ENCODE measurements at regions not wholly inside any gene's neighbourhood (a gene's known extent, or its start where the extent isn't known, plus 50 kb on each side); places are given as distances from the start of the nearest gene placed in this dataset.

DNA sequence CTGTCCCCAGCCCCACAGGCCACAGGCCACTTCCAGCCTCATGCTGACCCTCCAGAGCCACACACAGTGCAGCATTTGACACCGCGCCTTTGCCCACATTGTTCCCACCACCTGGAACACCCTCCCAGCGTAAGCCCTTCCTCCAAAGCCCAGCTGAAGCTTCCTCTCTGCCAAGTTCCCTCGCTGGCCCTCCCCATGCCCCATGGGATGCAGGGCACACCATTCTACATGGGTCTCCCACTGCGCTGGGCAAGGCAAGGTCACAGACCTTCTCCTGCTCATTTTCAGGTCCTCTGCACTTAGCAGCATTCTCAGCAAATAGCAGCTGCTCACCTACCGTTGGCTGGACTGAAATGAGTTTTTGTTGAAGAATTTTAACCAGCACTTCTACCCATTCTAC lies 455.5 kb downstream of the EIPR1 start:
- H3K27me3 ChIP-seq (ENCODE audit: control insufficient read depth, insufficient read depth, low read length) = no peaks in the 10 kb centered on the region
- no peaks in the 10 kb centered on the region for H3K36me3 ChIP-seq (ENCODE audit: control insufficient read depth, insufficient read depth, low read length)
- H3K4me3 ChIP-seq (ENCODE audit: low read depth, low read length) = no peak overlapping the region
- TF ChIP-seq, protein P1, sequence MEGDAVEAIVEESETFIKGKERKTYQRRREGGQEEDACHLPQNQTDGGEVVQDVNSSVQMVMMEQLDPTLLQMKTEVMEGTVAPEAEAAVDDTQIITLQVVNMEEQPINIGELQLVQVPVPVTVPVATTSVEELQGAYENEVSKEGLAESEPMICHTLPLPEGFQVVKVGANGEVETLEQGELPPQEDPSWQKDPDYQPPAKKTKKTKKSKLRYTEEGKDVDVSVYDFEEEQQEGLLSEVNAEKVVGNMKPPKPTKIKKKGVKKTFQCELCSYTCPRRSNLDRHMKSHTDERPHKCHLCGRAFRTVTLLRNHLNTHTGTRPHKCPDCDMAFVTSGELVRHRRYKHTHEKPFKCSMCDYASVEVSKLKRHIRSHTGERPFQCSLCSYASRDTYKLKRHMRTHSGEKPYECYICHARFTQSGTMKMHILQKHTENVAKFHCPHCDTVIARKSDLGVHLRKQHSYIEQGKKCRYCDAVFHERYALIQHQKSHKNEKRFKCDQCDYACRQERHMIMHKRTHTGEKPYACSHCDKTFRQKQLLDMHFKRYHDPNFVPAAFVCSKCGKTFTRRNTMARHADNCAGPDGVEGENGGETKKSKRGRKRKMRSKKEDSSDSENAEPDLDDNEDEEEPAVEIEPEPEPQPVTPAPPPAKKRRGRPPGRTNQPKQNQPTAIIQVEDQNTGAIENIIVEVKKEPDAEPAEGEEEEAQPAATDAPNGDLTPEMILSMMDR (IDR thresholded peaks at IDR 0.05; ENCODE audit: insufficient read depth, low read length, poor library complexity, severe bottlenecking) = no peak
- DNase-seq (ENCODE audit: low read depth) = no peak

DNA sequence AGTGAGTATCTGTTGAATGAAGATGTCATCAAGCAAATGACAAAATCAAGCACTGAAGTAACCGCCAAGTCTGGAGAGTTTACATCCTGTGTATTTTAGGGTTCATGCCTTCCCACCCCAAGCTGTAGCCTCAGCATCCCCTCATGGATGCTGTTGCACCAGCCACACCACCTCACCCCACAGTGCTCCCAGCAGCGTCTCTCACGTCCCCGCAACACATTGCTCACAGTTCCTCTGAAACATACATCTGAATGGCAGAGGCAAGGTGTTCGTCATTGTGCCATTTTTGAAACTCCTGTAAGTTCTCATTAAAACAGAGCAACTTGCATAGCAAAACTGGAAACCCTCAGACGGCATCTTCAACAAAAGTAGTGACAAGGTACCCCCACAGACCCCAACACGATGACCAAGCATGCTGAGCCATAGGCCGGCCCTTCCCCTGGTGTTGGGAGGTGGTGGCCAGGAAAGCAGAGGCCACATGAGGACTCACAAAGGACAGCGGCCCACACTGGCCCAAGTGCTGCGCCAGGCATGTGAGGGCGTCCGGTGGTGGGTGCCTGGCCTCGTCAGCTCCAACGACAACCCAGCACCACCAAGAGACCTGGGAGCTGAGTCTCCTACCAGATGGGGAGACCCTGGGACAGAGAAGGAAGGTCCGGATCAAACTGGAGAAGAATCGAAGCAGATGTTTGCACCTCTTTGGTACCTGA lies 456.5 kb downstream of the EIPR1 start:
- TF ChIP-seq, protein P1 (IDR thresholded peaks at IDR 0.05; ENCODE audit: insufficient read depth, low read length, poor library complexity, severe bottlenecking) = no peak
- no peak overlapping the region for H3K4me3 ChIP-seq (ENCODE audit: low read depth, low read length)
- H3K36me3 ChIP-seq (ENCODE audit: control insufficient read depth, insufficient read depth, low read length) = no peaks in the 10 kb centered on the region
- no peak for DNase-seq (ENCODE audit: low read depth)
- no peaks in the 10 kb centered on the region for H3K27me3 ChIP-seq (ENCODE audit: control insufficient read depth, insufficient read depth, low read length)

DNA sequence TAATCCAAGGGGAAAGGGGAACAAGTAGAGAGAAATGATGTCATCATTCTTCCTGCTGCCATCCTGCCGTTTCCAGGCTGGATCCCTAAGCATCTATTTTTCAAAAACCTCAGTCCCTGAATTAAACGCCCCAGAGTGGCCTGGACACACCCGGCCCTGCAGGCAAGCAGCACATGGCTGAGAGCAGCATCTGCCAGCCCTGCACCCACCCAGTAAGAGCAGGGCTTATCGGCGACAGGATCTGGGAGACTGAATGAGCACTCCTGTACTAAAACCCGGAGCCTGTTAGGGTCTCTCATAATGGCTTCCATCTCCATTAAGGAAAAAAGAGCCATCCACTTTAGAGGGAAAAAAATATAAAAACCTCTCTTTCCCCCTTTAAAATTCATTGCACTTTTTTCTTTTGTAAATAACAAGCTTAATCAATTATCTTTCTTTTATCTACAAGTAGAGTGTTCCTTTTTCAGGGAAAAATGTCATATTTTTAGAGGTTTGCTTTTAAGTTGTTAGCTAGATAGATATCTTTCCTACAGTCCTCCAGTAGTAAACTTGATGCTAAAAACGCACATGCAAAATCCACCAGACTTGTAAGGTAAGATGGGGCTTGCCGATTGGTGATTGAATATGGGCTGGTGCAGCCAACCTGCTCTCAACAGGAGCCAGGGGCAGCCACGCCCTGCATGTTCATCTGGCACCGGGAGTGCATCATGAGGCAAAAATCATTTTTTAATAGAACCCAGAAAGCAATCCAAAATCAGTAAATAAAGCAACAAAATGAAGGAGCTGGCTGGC lies 457.8 kb downstream of the EIPR1 start:
- Histone ChIP-seq H3K36me3 (ENCODE audit: control insufficient read depth, insufficient read depth, low read length) (no peaks in the 10 kb centered on the region), H3K27me3 (ENCODE audit: control insufficient read depth, insufficient read depth, low read length) (no peaks in the 10 kb centered on the region), H3K4me3 (ENCODE audit: low read depth, low read length) (no peak overlapping the region)
- DNase-seq (ENCODE audit: low read depth) = no peak
- TF ChIP-seq, protein P1 (IDR thresholded peaks at IDR 0.05; ENCODE audit: insufficient read depth, low read length, poor library complexity, severe bottlenecking) = no peak

DNA sequence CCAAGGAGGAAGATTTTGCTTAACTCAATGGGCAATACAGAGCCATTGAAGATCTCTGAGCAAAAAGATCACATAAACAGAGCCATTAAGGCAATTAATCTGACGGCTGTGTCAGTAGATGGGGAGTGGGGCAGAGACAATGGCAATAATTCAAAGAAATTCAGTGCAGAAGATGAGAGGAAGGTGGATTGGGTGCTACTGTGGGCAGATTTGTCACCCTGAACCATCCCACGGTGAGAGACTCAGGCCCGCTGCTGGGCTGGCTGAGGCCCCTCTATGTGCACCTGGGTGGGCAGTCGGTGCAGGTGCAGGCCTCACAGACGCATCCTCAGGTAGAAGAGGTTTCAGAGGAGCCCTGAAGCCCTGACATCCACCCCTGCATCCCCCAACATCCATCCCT lies 458.6 kb downstream of the EIPR1 start:
- H3K27me3 ChIP-seq (ENCODE audit: control insufficient read depth, insufficient read depth, low read length) = no peaks in the 10 kb centered on the region
- no peak for DNase-seq (ENCODE audit: low read depth)
- TF ChIP-seq, protein P1 (IDR thresholded peaks at IDR 0.05; ENCODE audit: insufficient read depth, low read length, poor library complexity, severe bottlenecking) = no peak
- no peaks in the 10 kb centered on the region for H3K36me3 ChIP-seq (ENCODE audit: control insufficient read depth, insufficient read depth, low read length)
- H3K4me3 ChIP-seq (ENCODE audit: low read depth, low read length) = no peak overlapping the region

DNA sequence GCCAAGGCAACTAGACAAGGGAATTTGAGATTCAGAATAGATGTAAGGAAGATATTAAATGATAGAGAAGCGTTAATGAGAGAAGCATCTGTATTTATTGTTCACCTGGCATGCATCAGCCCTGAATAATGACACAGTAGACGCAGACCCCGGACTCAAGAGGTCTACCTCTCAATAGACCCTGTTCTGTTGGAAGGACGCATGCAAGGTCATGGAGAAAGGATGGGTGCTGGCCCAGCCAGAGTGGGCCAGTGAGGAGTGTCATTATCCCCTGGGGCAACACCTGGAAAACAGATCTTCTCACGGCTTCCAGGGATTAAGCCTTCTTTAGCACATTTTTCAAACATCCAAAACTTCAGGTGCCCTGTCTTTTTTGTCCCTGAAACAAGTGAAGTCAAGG lies 461.0 kb downstream of the EIPR1 start:
- Histone ChIP-seq H3K36me3 (ENCODE audit: control insufficient read depth, insufficient read depth, low read length) (no peaks in the 10 kb centered on the region), H3K4me3 (ENCODE audit: low read depth, low read length) (no peak overlapping the region), H3K27me3 (ENCODE audit: control insufficient read depth, insufficient read depth, low read length) (no peaks in the 10 kb centered on the region)
- DNase-seq (ENCODE audit: low read depth) = no peak
- TF ChIP-seq, protein P1 (IDR thresholded peaks at IDR 0.05; ENCODE audit: insufficient read depth, low read length, poor library complexity, severe bottlenecking) = no peak

Data from kidney epithelial cell (primary cell).